Muscle layer of colon (tissue), 2 donors: ENCODE measurements at regions not wholly inside any gene's neighbourhood (a gene's known extent, or its start where the extent isn't known, plus 50 kb on each side); places are given as distances from the start of the nearest gene placed in this dataset.

Experiments
- H3K27ac ChIP-seq: one replicate; pipeline ENCODE4 v1.7.0; 2013; ENCODE audit warnings: low read depth, mild to moderate bottlenecking, low read length, moderate library complexity
- H3K27me3 ChIP-seq, 2 donors: one replicate each; pipeline ENCODE4 v1.7.0; 2013; ENCODE audit warnings: low read length in 2 of 2, mild to moderate bottlenecking in 2 of 2; ENCODE audit not compliant: insufficient read depth in 2 of 2, control insufficient read depth in 1 of 2
- H3K36me3 ChIP-seq: one replicate; pipeline ENCODE4 v1.7.0; 2013; ENCODE audit warnings: mild to moderate bottlenecking, low read length; ENCODE audit not compliant: insufficient read depth
- H3K4me1 ChIP-seq: one replicate; pipeline ENCODE4 v1.7.0; 2013; ENCODE audit warnings: mild to moderate bottlenecking, low read length; ENCODE audit not compliant: insufficient read depth
- H3K4me3 ChIP-seq, 2 donors: one replicate each; pipeline ENCODE4 v1.7.0; 2013; ENCODE audit warnings: low read length in 2 of 2, low read depth in 1 of 2, mild to moderate bottlenecking in 1 of 2, moderate library complexity in 1 of 2
- H3K9ac ChIP-seq: one replicate; pipeline ENCODE4 v1.7.0; 2013; ENCODE audit warnings: low read length
- H3K9me3 ChIP-seq: one replicate; pipeline ENCODE4 v1.7.0; 2013; ENCODE audit warnings: mild to moderate bottlenecking, low read length
- donor health status: abdominal sarcoma.
- donor health status: Adenocarcinoma of cecum.

- H3K27ac ChIP-seq = no peak overlapping the region
- H3K36me3 ChIP-seq = no peaks in the 10 kb centered on the region
- H3K9ac ChIP-seq = no peak overlapping the region
- no peaks in the 10 kb centered on the region for H3K4me1 ChIP-seq
- no peaks in the 10 kb centered on the region for H3K27me3 ChIP-seq
- no peak overlapping the region for H3K4me3 ChIP-seq
- H3K9me3 ChIP-seq = no peaks in the 10 kb centered on the region
Observed at GRCh38 chr12:111193067-111193466, 175.8 kb downstream of the PHETA1 start.

- Histone ChIP-seq H3K27me3 (no peaks in the 10 kb centered on the region), H3K36me3 (no peaks in the 10 kb centered on the region), H3K4me3 (no peak overlapping the region), H3K27ac (no peak overlapping the region), H3K9me3 (no peaks in the 10 kb centered on the region), H3K9ac (no peak overlapping the region), H3K4me1 (no peaks in the 10 kb centered on the region)
Observed at GRCh38 chr12:111192647-111193046, 176.2 kb downstream of the PHETA1 start.

GRCh38 chr12:111190741-111191526 lies 178.0 kb downstream of the PHETA1 start:
- no peak overlapping the region for H3K27ac ChIP-seq
- H3K27me3 ChIP-seq = no peaks in the 10 kb centered on the region
- no peaks in the 10 kb centered on the region for H3K9me3 ChIP-seq
- H3K9ac ChIP-seq = no peak overlapping the region
- H3K36me3 ChIP-seq = no peaks in the 10 kb centered on the region
- H3K4me3 ChIP-seq = no peak overlapping the region
- H3K4me1 ChIP-seq = no peaks in the 10 kb centered on the region

GRCh38 chr12:111189792-111190191 lies 179.1 kb downstream of the PHETA1 start:
- Histone ChIP-seq H3K9me3 (no peaks in the 10 kb centered on the region), H3K4me3 (no peak overlapping the region), H3K27me3 (no peaks in the 10 kb centered on the region), H3K27ac (no peak overlapping the region), H3K36me3 (no peaks in the 10 kb centered on the region), H3K9ac (no peak overlapping the region), H3K4me1 (no peaks in the 10 kb centered on the region)

- Histone ChIP-seq H3K27me3 (no peaks in the 10 kb centered on the region), H3K9ac (no peak overlapping the region), H3K27ac (no peak overlapping the region), H3K4me1 (no peaks in the 10 kb centered on the region), H3K4me3 (no peak overlapping the region), H3K36me3 (no peaks in the 10 kb centered on the region), H3K9me3 (no peaks in the 10 kb centered on the region)
Observed at GRCh38 chr12:111188436-111188835, 180.5 kb downstream of the PHETA1 start.

- Histone ChIP-seq H3K27me3 (no peaks in the 10 kb centered on the region), H3K9ac (no peak overlapping the region), H3K9me3 (no peaks in the 10 kb centered on the region), H3K27ac (no peak overlapping the region), H3K36me3 (no peaks in the 10 kb centered on the region), H3K4me3 (no peak overlapping the region), H3K4me1 (peaks cover 3% of the 10 kb centered on the region)
Observed at GRCh38 chr12:111186347-111186746, 182.5 kb downstream of the PHETA1 start.

GRCh38 chr12:111185889-111186227 lies 183.0 kb downstream of the PHETA1 start:
- Histone ChIP-seq H3K27me3 (no peaks in the 10 kb centered on the region), H3K4me1 (peaks cover 8% of the 10 kb centered on the region), H3K4me3 (no peak overlapping the region), H3K36me3 (no peaks in the 10 kb centered on the region), H3K9ac (no peak overlapping the region), H3K27ac (no peak overlapping the region), H3K9me3 (no peaks in the 10 kb centered on the region)

- no peaks in the 10 kb centered on the region for H3K36me3 ChIP-seq
- no peak overlapping the region for H3K9ac ChIP-seq
- no peak overlapping the region for H3K4me3 ChIP-seq
- H3K27ac ChIP-seq = no peak overlapping the region
- H3K9me3 ChIP-seq = no peaks in the 10 kb centered on the region
- no peaks in the 10 kb centered on the region for H3K27me3 ChIP-seq
- peaks cover 13% of the 10 kb centered on the region for H3K4me1 ChIP-seq
Observed at GRCh38 chr12:111185206-111185888, 183.5 kb downstream of the PHETA1 start.

GRCh38 chr12:111184161-111184560 lies 184.7 kb downstream of the PHETA1 start:
- Histone ChIP-seq H3K36me3 (no peaks in the 10 kb centered on the region), H3K9me3 (no peaks in the 10 kb centered on the region), H3K4me1 (peaks cover 16% of the 10 kb centered on the region), H3K27me3 (no peaks in the 10 kb centered on the region), H3K4me3 (no peak overlapping the region), H3K9ac (no peak overlapping the region), H3K27ac (no peak overlapping the region)

GRCh38 chr12:111183094-111183493 lies 185.8 kb downstream of the PHETA1 start:
- Histone ChIP-seq H3K9me3 (no peaks in the 10 kb centered on the region), H3K27ac (no peak overlapping the region), H3K4me3 (no peak overlapping the region), H3K36me3 (no peaks in the 10 kb centered on the region), H3K9ac (no peak overlapping the region), H3K4me1 (peaks cover 26% of the 10 kb centered on the region), H3K27me3 (no peaks in the 10 kb centered on the region)

- no peaks in the 10 kb centered on the region for H3K36me3 ChIP-seq
- no peak overlapping the region for H3K4me3 ChIP-seq
- H3K27me3 ChIP-seq = no peaks in the 10 kb centered on the region
- H3K27ac ChIP-seq = no peak overlapping the region
- H3K4me1 ChIP-seq = peaks cover 28% of the 10 kb centered on the region
- H3K9me3 ChIP-seq = no peaks in the 10 kb centered on the region
- no peak overlapping the region for H3K9ac ChIP-seq
Observed at GRCh38 chr12:111182382-111182781, 186.5 kb downstream of the PHETA1 start.
